ENCODE measurements at regions not wholly inside any gene's neighbourhood (a gene's known extent, or its start where the extent isn't known, plus 50 kb on each side); places are given as distances from the start of the nearest gene placed in this dataset.

DNA sequence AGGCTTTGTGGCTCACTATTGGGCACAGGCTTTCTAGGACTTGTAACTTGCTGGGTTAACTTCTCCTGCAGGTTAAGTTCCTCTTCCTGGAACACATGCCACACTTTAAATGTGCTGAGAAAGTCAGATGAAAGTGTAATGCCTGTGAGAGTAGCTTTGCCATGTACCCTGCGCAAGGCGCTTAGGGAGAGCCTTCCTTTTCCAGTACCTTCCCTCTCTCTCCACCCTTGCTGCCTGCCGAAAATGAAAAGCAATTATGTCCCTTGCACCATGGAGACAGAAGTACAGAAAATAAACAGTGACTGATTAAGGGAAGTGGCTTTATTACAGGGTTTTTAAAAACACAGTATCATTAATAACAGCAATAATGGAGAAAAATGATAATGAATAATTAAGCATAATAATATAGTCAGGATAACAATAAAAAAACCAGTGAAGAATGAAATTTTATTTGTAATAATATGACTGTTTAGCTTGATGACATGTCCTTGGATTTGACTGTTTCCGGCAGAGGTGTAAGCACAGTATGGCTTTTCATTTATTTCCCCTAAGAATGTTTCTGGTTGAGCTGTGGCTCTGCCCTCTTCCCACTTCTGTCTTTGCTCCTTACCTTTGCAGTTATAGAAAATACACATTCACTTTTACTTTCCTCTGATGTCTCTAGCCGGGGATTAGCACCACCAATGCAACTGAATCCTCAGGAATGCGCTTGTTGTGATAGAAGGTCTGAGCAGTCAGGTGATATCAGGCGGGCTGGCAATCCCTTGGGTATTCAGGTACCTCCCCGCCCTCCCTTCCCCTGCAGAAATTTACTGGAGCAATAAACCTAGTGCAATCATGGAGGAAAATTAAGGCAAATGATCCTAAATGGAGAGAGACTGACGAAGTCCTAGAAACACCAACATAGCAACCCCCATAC, 472.3 kb upstream of the CITED2 start:
- TF ChIP-seq RAD21 (conservative IDR thresholded peaks at IDR 0.05) (no peak), POLR2AphosphoS5 (IDR thresholded peaks at IDR 0.05) (no peak), MXI1 (conservative IDR thresholded peaks at IDR 0.05; ENCODE audit: poor library complexity, severe bottlenecking) (no peak), EP300 (conservative IDR thresholded peaks at IDR 0.05; ENCODE audit: poor library complexity, severe bottlenecking) (no peak), TAF1 (IDR thresholded peaks at IDR 0.05; ENCODE audit: low read depth) (no peak), SMC3 (conservative IDR thresholded peaks at IDR 0.05; ENCODE audit: poor library complexity) (no peak), EZH2 (IDR thresholded peaks at IDR 0.05; ENCODE audit: borderline replicate concordance, insufficient read depth, low read length, poor library complexity, severe bottlenecking) (no peak)
- TF ChIP-seq, protein P1, sequence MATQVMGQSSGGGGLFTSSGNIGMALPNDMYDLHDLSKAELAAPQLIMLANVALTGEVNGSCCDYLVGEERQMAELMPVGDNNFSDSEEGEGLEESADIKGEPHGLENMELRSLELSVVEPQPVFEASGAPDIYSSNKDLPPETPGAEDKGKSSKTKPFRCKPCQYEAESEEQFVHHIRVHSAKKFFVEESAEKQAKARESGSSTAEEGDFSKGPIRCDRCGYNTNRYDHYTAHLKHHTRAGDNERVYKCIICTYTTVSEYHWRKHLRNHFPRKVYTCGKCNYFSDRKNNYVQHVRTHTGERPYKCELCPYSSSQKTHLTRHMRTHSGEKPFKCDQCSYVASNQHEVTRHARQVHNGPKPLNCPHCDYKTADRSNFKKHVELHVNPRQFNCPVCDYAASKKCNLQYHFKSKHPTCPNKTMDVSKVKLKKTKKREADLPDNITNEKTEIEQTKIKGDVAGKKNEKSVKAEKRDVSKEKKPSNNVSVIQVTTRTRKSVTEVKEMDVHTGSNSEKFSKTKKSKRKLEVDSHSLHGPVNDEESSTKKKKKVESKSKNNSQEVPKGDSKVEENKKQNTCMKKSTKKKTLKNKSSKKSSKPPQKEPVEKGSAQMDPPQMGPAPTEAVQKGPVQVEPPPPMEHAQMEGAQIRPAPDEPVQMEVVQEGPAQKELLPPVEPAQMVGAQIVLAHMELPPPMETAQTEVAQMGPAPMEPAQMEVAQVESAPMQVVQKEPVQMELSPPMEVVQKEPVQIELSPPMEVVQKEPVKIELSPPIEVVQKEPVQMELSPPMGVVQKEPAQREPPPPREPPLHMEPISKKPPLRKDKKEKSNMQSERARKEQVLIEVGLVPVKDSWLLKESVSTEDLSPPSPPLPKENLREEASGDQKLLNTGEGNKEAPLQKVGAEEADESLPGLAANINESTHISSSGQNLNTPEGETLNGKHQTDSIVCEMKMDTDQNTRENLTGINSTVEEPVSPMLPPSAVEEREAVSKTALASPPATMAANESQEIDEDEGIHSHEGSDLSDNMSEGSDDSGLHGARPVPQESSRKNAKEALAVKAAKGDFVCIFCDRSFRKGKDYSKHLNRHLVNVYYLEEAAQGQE (IDR thresholded peaks at IDR 0.05; ENCODE audit: borderline replicate concordance), result no peak
- TF ChIP-seq, protein P2, sequence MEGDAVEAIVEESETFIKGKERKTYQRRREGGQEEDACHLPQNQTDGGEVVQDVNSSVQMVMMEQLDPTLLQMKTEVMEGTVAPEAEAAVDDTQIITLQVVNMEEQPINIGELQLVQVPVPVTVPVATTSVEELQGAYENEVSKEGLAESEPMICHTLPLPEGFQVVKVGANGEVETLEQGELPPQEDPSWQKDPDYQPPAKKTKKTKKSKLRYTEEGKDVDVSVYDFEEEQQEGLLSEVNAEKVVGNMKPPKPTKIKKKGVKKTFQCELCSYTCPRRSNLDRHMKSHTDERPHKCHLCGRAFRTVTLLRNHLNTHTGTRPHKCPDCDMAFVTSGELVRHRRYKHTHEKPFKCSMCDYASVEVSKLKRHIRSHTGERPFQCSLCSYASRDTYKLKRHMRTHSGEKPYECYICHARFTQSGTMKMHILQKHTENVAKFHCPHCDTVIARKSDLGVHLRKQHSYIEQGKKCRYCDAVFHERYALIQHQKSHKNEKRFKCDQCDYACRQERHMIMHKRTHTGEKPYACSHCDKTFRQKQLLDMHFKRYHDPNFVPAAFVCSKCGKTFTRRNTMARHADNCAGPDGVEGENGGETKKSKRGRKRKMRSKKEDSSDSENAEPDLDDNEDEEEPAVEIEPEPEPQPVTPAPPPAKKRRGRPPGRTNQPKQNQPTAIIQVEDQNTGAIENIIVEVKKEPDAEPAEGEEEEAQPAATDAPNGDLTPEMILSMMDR (IDR thresholded peaks at IDR 0.05; ENCODE audit: poor library complexity, severe bottlenecking), result no peak
- no peak overlapping the region for H3K27ac ChIP-seq (ENCODE audit: low read length)
- no peak overlapping the region for H3K9ac ChIP-seq (ENCODE audit: low read length)
- no peaks in the 10 kb centered on the region for H4K20me1 ChIP-seq (ENCODE audit: insufficient read depth)
- H3K9me2 ChIP-seq (ENCODE audit: insufficient read depth, low read length), result no peaks in the 10 kb centered on the region
- H3F3A ChIP-seq (ENCODE audit: insufficient read depth, low read length, poor library complexity, severe bottlenecking), result no peaks in the 10 kb centered on the region
- no peaks in the 10 kb centered on the region for H3K27me3 ChIP-seq (ENCODE audit: insufficient read depth, low read depth, low read length)
- no peaks in the 10 kb centered on the region for H3K36me3 ChIP-seq (ENCODE audit: insufficient read depth, low read length)
- no peaks in the 10 kb centered on the region for H3K79me2 ChIP-seq (replicated peaks; ENCODE audit: insufficient read depth, low read length)
- no peaks in the 10 kb centered on the region for H3K9me3 ChIP-seq (ENCODE audit: low read length)
- H2AFZ ChIP-seq (ENCODE audit: low read depth, low read length), result no peak overlapping the region
- no peak overlapping the region for H3K4me3 ChIP-seq (ENCODE audit: low read length)
- no peak overlapping the region for H3K4me2 ChIP-seq (ENCODE audit: low read length)

DNA sequence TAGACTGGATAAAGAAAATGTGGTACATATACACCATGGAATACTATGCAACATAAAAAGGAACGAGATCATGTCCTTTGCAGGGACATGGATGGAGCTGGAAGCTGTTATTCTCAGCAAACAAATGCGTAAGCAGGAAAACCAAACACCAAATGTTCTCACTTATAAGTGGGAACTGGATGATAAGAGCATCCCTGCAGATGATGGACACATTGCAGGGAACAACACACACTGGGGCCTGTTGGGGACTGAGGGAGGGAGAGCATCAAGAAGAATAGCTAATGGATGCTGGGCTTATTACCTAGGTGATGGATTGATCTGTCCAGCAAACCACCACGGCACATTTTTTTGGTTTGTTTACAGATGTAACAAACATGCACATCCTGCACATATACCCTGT, 470.5 kb upstream of the CITED2 start:
- H3K79me2 ChIP-seq (replicated peaks; ENCODE audit: insufficient read depth, low read length), result no peaks in the 10 kb centered on the region
- no peak overlapping the region for H3K9ac ChIP-seq (ENCODE audit: low read length)
- H3K4me3 ChIP-seq (ENCODE audit: low read length), result no peak overlapping the region
- H4K20me1 ChIP-seq (ENCODE audit: insufficient read depth), result no peaks in the 10 kb centered on the region
- H3K9me2 ChIP-seq (ENCODE audit: insufficient read depth, low read length), result no peaks in the 10 kb centered on the region
- TF ChIP-seq EP300 (conservative IDR thresholded peaks at IDR 0.05; ENCODE audit: poor library complexity, severe bottlenecking) (no peak), EZH2 (IDR thresholded peaks at IDR 0.05; ENCODE audit: borderline replicate concordance, insufficient read depth, low read length, poor library complexity, severe bottlenecking) (no peak)
- no peaks in the 10 kb centered on the region for H3K27me3 ChIP-seq (ENCODE audit: insufficient read depth, low read depth, low read length)
- no peak overlapping the region for H2AFZ ChIP-seq (ENCODE audit: low read depth, low read length)
- H3K36me3 ChIP-seq (ENCODE audit: insufficient read depth, low read length), result no peaks in the 10 kb centered on the region
- no peaks in the 10 kb centered on the region for H3K9me3 ChIP-seq (ENCODE audit: low read length)
- H3F3A ChIP-seq (ENCODE audit: insufficient read depth, low read length, poor library complexity, severe bottlenecking), result no peaks in the 10 kb centered on the region
- H3K4me2 ChIP-seq (ENCODE audit: low read length), result no peak overlapping the region
- H3K27ac ChIP-seq (ENCODE audit: low read length), result no peak overlapping the region

All from neural cell (in vitro differentiated cells).